CD4-positive, alpha-beta T cell (primary cell): ENCODE measurements at regions not wholly inside any gene's neighbourhood (a gene's known extent, or its start where the extent isn't known, plus 50 kb on each side); places are given as distances from the start of the nearest gene placed in this dataset.

Experiments used
- ATAC-seq: fragments of 200-7000 bp; cut with Tn5 transposase; one replicate; pipeline ENCODE4 v1.10.0; 2022; ENCODE audit warnings: mild to moderate bottlenecking; ENCODE audit not compliant: poor library complexity
- CTCF ChIA-PET: fragments of 350-600 bp; sonication (Branson Sonifier 250); formaldehyde crosslinking; loops from one replicate; lab custom pipeline; 2021; ENCODE audit warnings: antibody characterized with exemption, inconsistent platforms; lab: Charles Lee
- POLR2A ChIA-PET: fragments of 350-600 bp; sonication (Branson Sonifier 250); formaldehyde crosslinking; loops from one replicate; lab custom pipeline; 2021; ENCODE audit warnings: antibody characterized with exemption, inconsistent platforms; lab: Charles Lee
- DNase-seq, 14 experiments: peaks; one replicate each; pipeline ENCODE4 v3.0.0-alpha.2; 2013 to 2020; ENCODE audit warnings: mixed read lengths in 2 of 14
- H3K27ac ChIP-seq, 2 donors: one replicate each; pipeline versions ENCODE4 v1.5.1 to v1.7.0; 2013; ENCODE audit warnings: low read length in 2 of 2, low read depth in 1 of 2, mild to moderate bottlenecking in 1 of 2
- H3K27me3 ChIP-seq, 2 experiments: 1 replicate in 1 of 2; 2 replicates in 1 of 2; pipeline versions ENCODE4 v1.6.1 to v1.7.0; 2013; ENCODE audit warnings: low read length in 2 of 2, control low read depth in 1 of 2, mild to moderate bottlenecking in 1 of 2, moderate library complexity in 1 of 2; ENCODE audit not compliant: insufficient read depth in 2 of 2, control insufficient read depth in 1 of 2
- H3K36me3 ChIP-seq: one replicate; pipeline ENCODE4 v1.6.1; 2013; ENCODE audit warnings: low read length, control low read depth; ENCODE audit not compliant: insufficient read depth
- H3K4me1 ChIP-seq: one replicate; pipeline ENCODE4 v1.6.1; 2013; ENCODE audit warnings: low read length, control low read depth; ENCODE audit not compliant: insufficient read depth
- H3K4me3 ChIP-seq: one replicate; pipeline ENCODE4 v1.5.1; 2013; ENCODE audit warnings: mild to moderate bottlenecking, low read length, moderate library complexity
- H3K9me3 ChIP-seq, 2 experiments: 1 replicate in 1 of 2; 2 replicates in 1 of 2; pipeline versions ENCODE4 v1.6.1 to v1.7.0; 2013; ENCODE audit warnings: low read length in 2 of 2, mild to moderate bottlenecking in 2 of 2, control low read depth in 1 of 2, moderate library complexity in 1 of 2; ENCODE audit not compliant: control insufficient read depth in 1 of 2, insufficient read depth in 1 of 2
- H3K27ac Mint-ChIP-seq: one replicate; pipeline ENCODE4 v1.8.0; 2020; ENCODE audit warnings: mixed read lengths
- H3K27me3 Mint-ChIP-seq: one replicate; pipeline ENCODE4 v1.8.0; 2021; ENCODE audit warnings: mixed read lengths
- H3K36me3 Mint-ChIP-seq: one replicate; pipeline ENCODE4 v1.8.0; 2021; ENCODE audit warnings: low read depth, mixed read lengths
- H3K4me1 Mint-ChIP-seq: one replicate; pipeline ENCODE4 v1.8.0; 2021; ENCODE audit warnings: low read depth, mixed read lengths
- H3K4me3 Mint-ChIP-seq: one replicate; pipeline ENCODE4 v1.8.0; 2020; ENCODE audit warnings: mild to moderate bottlenecking, mixed read lengths
- H3K9me3 Mint-ChIP-seq: one replicate; pipeline ENCODE4 v1.8.0; 2020; ENCODE audit warnings: mixed read lengths
- CTCF ChIP-seq: fragments of 200-600 bp; IDR thresholded peaks from one replicate; pipeline ENCODE4 v1.8.0; 2022; ENCODE audit warnings: antibody characterized with exemption, mild to moderate bottlenecking
- intact Hi-C, 2 experiments: fragments of 100-400 bp; cut with DNase I in 1 of 2; cut with micrococcal nuclease in 1 of 2; formaldehyde crosslinking; loops; one replicate each; pipeline versions ENCODE4 v1.15.1 to v1.9.0; 2023 to 2025; cut with DNase I, micrococcal nuclease

DNA sequence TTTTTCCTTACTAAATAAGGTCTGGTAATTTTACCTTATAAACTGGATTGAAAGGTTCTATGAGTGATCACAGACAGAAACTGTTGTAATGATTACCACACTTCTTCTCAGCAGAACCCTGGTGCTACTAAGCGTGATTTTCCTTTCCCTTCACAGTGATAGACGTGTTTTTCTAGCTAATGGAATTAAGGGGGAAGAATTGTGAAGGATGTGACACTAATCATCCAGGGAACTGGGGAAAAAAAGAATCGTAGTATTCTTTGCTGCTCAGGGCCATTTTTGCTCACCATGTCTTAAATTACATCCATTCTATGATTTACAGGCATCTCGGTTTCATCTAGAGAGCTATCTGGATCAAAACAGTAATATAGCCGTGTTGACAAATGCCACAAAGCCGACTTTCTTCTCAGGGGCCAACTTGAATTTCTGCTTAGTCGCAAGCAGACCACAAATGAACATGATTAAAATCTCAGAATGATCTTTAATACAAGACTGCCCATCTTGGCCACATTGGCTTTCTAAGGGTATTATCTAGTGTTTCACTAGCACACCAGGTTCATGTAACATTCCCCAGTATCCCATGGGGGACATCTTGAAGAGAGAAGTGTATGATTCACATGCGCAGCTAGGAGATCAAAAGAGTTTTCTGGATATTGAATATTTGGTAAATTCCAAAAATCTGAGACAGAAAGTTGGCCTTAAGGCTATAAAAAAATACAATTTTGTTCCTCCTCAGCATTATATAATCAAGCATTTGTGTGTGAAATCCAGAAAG is 154.0 kb downstream of the UGT8 start:
- Mint-ChIP-seq H3K4me1 (no peaks in the 10 kb centered on the region), H3K27ac (no peak overlapping the region), H3K27me3 (peaks cover 8% of the 10 kb centered on the region), H3K36me3 (no peaks in the 10 kb centered on the region), H3K9me3 (no peaks in the 10 kb centered on the region), H3K4me3 (no peak overlapping the region)
- Histone ChIP-seq H3K27ac (no peak overlapping the region), H3K9me3 (no peaks in the 10 kb centered on the region), H3K36me3 (no peaks in the 10 kb centered on the region), H3K4me3 (no peak overlapping the region), H3K27me3 (no peaks in the 10 kb centered on the region), H3K4me1 (no peaks in the 10 kb centered on the region)
- ChIA-PET POLR2A (no interaction called here), CTCF (no interaction called here)
- intact Hi-C loops = no loop called here
- no peak for DNase-seq
- TF ChIP-seq CTCF = no peak
- ATAC-seq = no peak

- no peak overlapping the region for H3K4me3 Mint-ChIP-seq
These were observed 156.0 kb downstream of the UGT8 start for GRCh38 chr4:114754616-114755015.

GRCh38 chr4:114758066-114758465 is 159.5 kb downstream of the UGT8 start:
- intact Hi-C loops = no loop called here
- Mint-ChIP-seq H3K4me1 (no peaks in the 10 kb centered on the region), H3K27ac (no peak overlapping the region), H3K9me3 (no peaks in the 10 kb centered on the region), H3K36me3 (no peaks in the 10 kb centered on the region), H3K27me3 (no peaks in the 10 kb centered on the region), H3K4me3 (no peak overlapping the region)
- ChIA-PET POLR2A (no interaction called here), CTCF (no interaction called here)
- H3K4me3 ChIP-seq = no peak overlapping the region
- ATAC-seq (no peak), DNase-seq (no peak)
- no peak overlapping the region for H3K27ac ChIP-seq
- H3K36me3 ChIP-seq = no peaks in the 10 kb centered on the region
- H3K4me1 ChIP-seq = no peaks in the 10 kb centered on the region
- no peaks in the 10 kb centered on the region for H3K9me3 ChIP-seq
- no peaks in the 10 kb centered on the region for H3K27me3 ChIP-seq
- no peak for TF ChIP-seq CTCF

More at GRCh38 chr4:114754616-114755015, 156.0 kb downstream of the UGT8 start:
- no peak overlapping the region for H3K4me3 ChIP-seq
- no peaks in the 10 kb centered on the region for H3K27me3 ChIP-seq
- H3K27ac Mint-ChIP-seq = no peak overlapping the region
- no peaks in the 10 kb centered on the region for H3K4me1 ChIP-seq
- no peaks in the 10 kb centered on the region for H3K36me3 Mint-ChIP-seq
- H3K9me3 ChIP-seq = no peaks in the 10 kb centered on the region
- ATAC-seq = no peak
- ChIA-PET CTCF (no interaction called here), POLR2A (no interaction called here)
- no peak overlapping the region for H3K27ac ChIP-seq
- intact Hi-C loops = no loop called here
- peaks cover 8% of the 10 kb centered on the region for H3K27me3 Mint-ChIP-seq
- H3K36me3 ChIP-seq = no peaks in the 10 kb centered on the region
- no peak for DNase-seq
- H3K4me1 Mint-ChIP-seq = no peaks in the 10 kb centered on the region
- H3K9me3 Mint-ChIP-seq = no peaks in the 10 kb centered on the region
- TF ChIP-seq CTCF = no peak
